Endothelial cell (in vitro differentiated cells): ENCODE measurements at regions not wholly inside any gene's neighbourhood (a gene's known extent, or its start where the extent isn't known, plus 50 kb on each side); places are given as distances from the start of the nearest gene placed in this dataset.
"Not testable (repeated sequence)": the region's sequence is repeated elsewhere in the genome, so short reads cannot be mapped to it uniquely, and the experiment has no call there.

ENCODE experiments used
- DNase-seq: peaks from one replicate; pipeline ENCODE4 v3.0.0; 2021; ENCODE audit warnings: low spot score
- H3K27ac Mint-ChIP-seq: one replicate; pipeline ENCODE4 v1.8.0; 2021; ENCODE audit warnings: mixed read lengths, inconsistent platforms; ENCODE audit not compliant: unreplicated experiment
- H3K27me3 Mint-ChIP-seq: one replicate; pipeline ENCODE4 v1.8.0; 2021; ENCODE audit warnings: mild to moderate bottlenecking, moderate library complexity, mixed read lengths, inconsistent platforms; ENCODE audit not compliant: unreplicated experiment
- H3K36me3 Mint-ChIP-seq: one replicate; pipeline ENCODE4 v1.8.0; 2021; ENCODE audit warnings: mild to moderate bottlenecking, low read depth, mixed read lengths, inconsistent platforms; ENCODE audit not compliant: unreplicated experiment
- H3K4me1 Mint-ChIP-seq: one replicate; pipeline ENCODE4 v1.8.0; 2021; ENCODE audit warnings: mild to moderate bottlenecking, mixed read lengths, inconsistent platforms; ENCODE audit not compliant: unreplicated experiment
- H3K4me3 Mint-ChIP-seq: one replicate; pipeline ENCODE4 v1.8.0; 2021; ENCODE audit warnings: mild to moderate bottlenecking, mixed read lengths, inconsistent platforms; ENCODE audit not compliant: unreplicated experiment
- H3K9me3 Mint-ChIP-seq: one replicate; pipeline ENCODE4 v1.8.0; 2021; ENCODE audit warnings: mixed read lengths, inconsistent platforms; ENCODE audit not compliant: unreplicated experiment
- CTCF ChIP-seq: fragments of 200-600 bp; sonication (generic); IDR thresholded peaks from one replicate; pipeline ENCODE4 v1.5.0; 2021; ENCODE audit warnings: antibody characterized with exemption; ENCODE audit not compliant: unreplicated experiment

GRCh38 chr14:106179761-106180160, 653.4 kb downstream of the TMEM121 start:
- no peaks in the 10 kb centered on the region for H3K36me3 Mint-ChIP-seq
- H3K27ac Mint-ChIP-seq: no peak overlapping the region
- peaks cover 2% of the 10 kb centered on the region for H3K27me3 Mint-ChIP-seq
- no peaks in the 10 kb centered on the region for H3K4me1 Mint-ChIP-seq
- no peak overlapping the region for H3K4me3 Mint-ChIP-seq
- no peak for DNase-seq
- H3K9me3 Mint-ChIP-seq: peaks cover 42% of the 10 kb centered on the region
- TF ChIP-seq CTCF: no peak

- not testable (repeated sequence) for H3K36me3 Mint-ChIP-seq, H3K4me3 Mint-ChIP-seq, H3K27ac Mint-ChIP-seq, DNase-seq, H3K4me1 Mint-ChIP-seq, H3K27me3 Mint-ChIP-seq
- H3K9me3 Mint-ChIP-seq: peaks cover 30% of the 10 kb centered on the region
Measured at GRCh38 chr14:106184771-106185170, 658.4 kb downstream of the TMEM121 start.

GRCh38 chr14:106185174-106185836, 658.9 kb downstream of the TMEM121 start:
- not testable (repeated sequence) for H3K36me3 Mint-ChIP-seq, H3K27me3 Mint-ChIP-seq, H3K4me1 Mint-ChIP-seq, H3K27ac Mint-ChIP-seq, H3K4me3 Mint-ChIP-seq, DNase-seq
- peaks cover 31% of the 10 kb centered on the region for H3K9me3 Mint-ChIP-seq

- H3K9me3 Mint-ChIP-seq: peaks cover 32% of the 10 kb centered on the region
- peaks cover 2% of the 10 kb centered on the region for H3K27me3 Mint-ChIP-seq
- H3K36me3 Mint-ChIP-seq: peaks cover 6% of the 10 kb centered on the region
- no peaks in the 10 kb centered on the region for H3K4me1 Mint-ChIP-seq
- no peak overlapping the region for H3K27ac Mint-ChIP-seq
- H3K4me3 Mint-ChIP-seq: no peak overlapping the region
- TF ChIP-seq CTCF: no peak
- no peak for DNase-seq
Measured at GRCh38 chr14:106185837-106186233, 659.5 kb downstream of the TMEM121 start.

GRCh38 chr14:106187216-106187615, 660.8 kb downstream of the TMEM121 start:
- Mint-ChIP-seq H3K4me1 (no peaks in the 10 kb centered on the region), H3K27ac (no peak overlapping the region), H3K36me3 (peaks cover 6% of the 10 kb centered on the region), H3K27me3 (peaks cover 2% of the 10 kb centered on the region), H3K9me3 (peaks cover 33% of the 10 kb centered on the region), H3K4me3 (no peak overlapping the region)
- no peak for DNase-seq
- TF ChIP-seq CTCF: no peak

GRCh38 chr14:106192701-106193100, 666.3 kb downstream of the TMEM121 start:
- H3K27me3 Mint-ChIP-seq, DNase-seq, H3K4me1 Mint-ChIP-seq, H3K27ac Mint-ChIP-seq, H3K36me3 Mint-ChIP-seq, H3K4me3 Mint-ChIP-seq: not testable (repeated sequence)
- peaks cover 27% of the 10 kb centered on the region for H3K9me3 Mint-ChIP-seq

- H3K27ac Mint-ChIP-seq, DNase-seq, H3K36me3 Mint-ChIP-seq, H3K4me3 Mint-ChIP-seq, H3K4me1 Mint-ChIP-seq, H3K27me3 Mint-ChIP-seq: not testable (repeated sequence)
- peaks cover 42% of the 10 kb centered on the region for H3K9me3 Mint-ChIP-seq
Measured at GRCh38 chr14:106196459-106196858, 670.1 kb downstream of the TMEM121 start.

GRCh38 chr14:106197264-106197663, 670.9 kb downstream of the TMEM121 start:
- not testable (repeated sequence) for H3K36me3 Mint-ChIP-seq, H3K27ac Mint-ChIP-seq, H3K27me3 Mint-ChIP-seq, DNase-seq, H3K4me1 Mint-ChIP-seq, H3K4me3 Mint-ChIP-seq
- H3K9me3 Mint-ChIP-seq: peaks cover 45% of the 10 kb centered on the region
